ENCODE measurements at regions not wholly inside any gene's neighbourhood (a gene's known extent, or its start where the extent isn't known, plus 50 kb on each side); places are given as distances from the start of the nearest gene placed in this dataset.

- no peak overlapping the region for H3K27ac ChIP-seq
- intact Hi-C loops (cut with DNase I), result no loop called here
- H3K4me3 ChIP-seq, result no peak overlapping the region
- H3K9me3 ChIP-seq, result no peaks in the 10 kb centered on the region
- H3K27me3 ChIP-seq (ENCODE audit: insufficient read depth in 3 of 3, low read length in 2 of 3), result no peaks in the 10 kb centered on the region
- no peak for DNase-seq
- H3K4me1 ChIP-seq, result peaks cover 9% of the 10 kb centered on the region
- H3K36me3 ChIP-seq (ENCODE audit: insufficient read depth in 1 of 2, low read depth in 1 of 2), result no peaks in the 10 kb centered on the region
- TF ChIP-seq CTCF (IDR thresholded peaks at IDR 0.05), result no peak
- 71 to 92% (median 75%) methylated on average over 2 of the region's 2 CpGs for WGBS, 3 donors
- ATAC-seq, result no peak
These were observed 77.2 kb upstream of the RASGRF1 start for GRCh38 chr15:79167776-79168175.

- DNase-seq (no peak), ATAC-seq (no peak)
- H3K27ac ChIP-seq, result no peak overlapping the region
- H3K27me3 ChIP-seq (ENCODE audit: insufficient read depth in 3 of 3, low read length in 2 of 3), result no peaks in the 10 kb centered on the region
- WGBS, 3 donors, result 89 to 95% (median 93%) methylated on average over 5 of the region's 5 CpGs
- TF ChIP-seq CTCF (IDR thresholded peaks at IDR 0.05), result no peak
- H3K4me3 ChIP-seq, result no peak overlapping the region
- peaks cover 9% of the 10 kb centered on the region for H3K4me1 ChIP-seq
- intact Hi-C loops (cut with DNase I), result no loop called here
- no peaks in the 10 kb centered on the region for H3K36me3 ChIP-seq (ENCODE audit: insufficient read depth in 1 of 2, low read depth in 1 of 2)
- no peaks in the 10 kb centered on the region for H3K9me3 ChIP-seq
These were observed 75.9 kb upstream of the RASGRF1 start for GRCh38 chr15:79166311-79166955.

- Histone ChIP-seq H3K4me3 (no peak overlapping the region), H3K4me1 (no peaks in the 10 kb centered on the region), H3K27ac (no peak overlapping the region), H3K36me3 (ENCODE audit: insufficient read depth in 1 of 2, low read depth in 1 of 2) (no peaks in the 10 kb centered on the region), H3K9me3 (no peaks in the 10 kb centered on the region), H3K27me3 (ENCODE audit: insufficient read depth in 3 of 3, low read length in 2 of 3) (no peaks in the 10 kb centered on the region)
- WGBS, 3 donors, result 85 to 86% (median 86%) methylated on average over 4 of the region's 4 CpGs
- intact Hi-C loops (cut with DNase I), result no loop called here
- DNase-seq (no peak), ATAC-seq (no peak)
- TF ChIP-seq CTCF (IDR thresholded peaks at IDR 0.05), result no peak
These were observed 73.9 kb upstream of the RASGRF1 start for GRCh38 chr15:79164465-79164864.

- no peak for TF ChIP-seq CTCF (IDR thresholded peaks at IDR 0.05)
- intact Hi-C loops (cut with DNase I), result no loop called here
- no peaks in the 10 kb centered on the region for H3K27me3 ChIP-seq (ENCODE audit: insufficient read depth in 3 of 3, low read length in 2 of 3)
- H3K4me1 ChIP-seq, result no peaks in the 10 kb centered on the region
- ATAC-seq (no peak), DNase-seq (no peak)
- H3K27ac ChIP-seq, result no peak overlapping the region
- 84 to 87% (median 87%) methylated on average over 4 of the region's 4 CpGs for WGBS, 3 donors
- no peaks in the 10 kb centered on the region for H3K36me3 ChIP-seq (ENCODE audit: insufficient read depth in 1 of 2, low read depth in 1 of 2)
- H3K4me3 ChIP-seq, result no peak overlapping the region
- no peaks in the 10 kb centered on the region for H3K9me3 ChIP-seq
These were observed 73.5 kb upstream of the RASGRF1 start for GRCh38 chr15:79164043-79164442.

GRCh38 chr15:79163395-79163794 is 72.8 kb upstream of the RASGRF1 start:
- no peak for TF ChIP-seq CTCF (IDR thresholded peaks at IDR 0.05)
- H3K4me1 ChIP-seq, result no peaks in the 10 kb centered on the region
- H3K9me3 ChIP-seq, result no peaks in the 10 kb centered on the region
- H3K27me3 ChIP-seq (ENCODE audit: insufficient read depth in 3 of 3, low read length in 2 of 3), result no peaks in the 10 kb centered on the region
- no peak for DNase-seq
- intact Hi-C loops (cut with DNase I), result no loop called here
- no peak for ATAC-seq
- no peak overlapping the region for H3K4me3 ChIP-seq
- no peak overlapping the region for H3K27ac ChIP-seq
- H3K36me3 ChIP-seq (ENCODE audit: insufficient read depth in 1 of 2, low read depth in 1 of 2), result no peaks in the 10 kb centered on the region

Measured in psoas muscle (tissue), 7 donors.